ENCODE measurements at regions not wholly inside any gene's neighbourhood (a gene's known extent, or its start where the extent isn't known, plus 50 kb on each side); places are given as distances from the start of the nearest gene placed in this dataset.

- Histone ChIP-seq H3K4me2 (no peak overlapping the region), H3K79me2 (ENCODE audit: low read depth) (no peaks in the 10 kb centered on the region), H3K9me2 (ENCODE audit: insufficient read depth) (no peaks in the 10 kb centered on the region), H3K27me3 (ENCODE audit: insufficient read depth, low read depth) (no peaks in the 10 kb centered on the region), H3K4me3 (no peak overlapping the region), H2AFZ (no peak overlapping the region), H3F3A (ENCODE audit: insufficient read depth, low read depth) (no peaks in the 10 kb centered on the region), H4K20me1 (ENCODE audit: insufficient read depth) (no peaks in the 10 kb centered on the region), H3K36me3 (ENCODE audit: low read depth) (no peaks in the 10 kb centered on the region), H3K9me3 (ENCODE audit: insufficient read depth, low read depth) (no peaks in the 10 kb centered on the region), H3K4me1 (replicated peaks; ENCODE audit: insufficient read depth) (no peaks in the 10 kb centered on the region), H3K27ac (no peak overlapping the region)
- ChIA-PET CTCF (no interaction called here), POLR2A (ENCODE audit: unreplicated experiment) (no interaction called here)
- no TSS peak for BruUV-seq (replicated peaks)
- intact Hi-C loops (cut with micrococcal nuclease; ENCODE audit: unreplicated experiment), result no loop called here
- DNase-seq, result no peak
- TF ChIP-seq, protein P1, sequence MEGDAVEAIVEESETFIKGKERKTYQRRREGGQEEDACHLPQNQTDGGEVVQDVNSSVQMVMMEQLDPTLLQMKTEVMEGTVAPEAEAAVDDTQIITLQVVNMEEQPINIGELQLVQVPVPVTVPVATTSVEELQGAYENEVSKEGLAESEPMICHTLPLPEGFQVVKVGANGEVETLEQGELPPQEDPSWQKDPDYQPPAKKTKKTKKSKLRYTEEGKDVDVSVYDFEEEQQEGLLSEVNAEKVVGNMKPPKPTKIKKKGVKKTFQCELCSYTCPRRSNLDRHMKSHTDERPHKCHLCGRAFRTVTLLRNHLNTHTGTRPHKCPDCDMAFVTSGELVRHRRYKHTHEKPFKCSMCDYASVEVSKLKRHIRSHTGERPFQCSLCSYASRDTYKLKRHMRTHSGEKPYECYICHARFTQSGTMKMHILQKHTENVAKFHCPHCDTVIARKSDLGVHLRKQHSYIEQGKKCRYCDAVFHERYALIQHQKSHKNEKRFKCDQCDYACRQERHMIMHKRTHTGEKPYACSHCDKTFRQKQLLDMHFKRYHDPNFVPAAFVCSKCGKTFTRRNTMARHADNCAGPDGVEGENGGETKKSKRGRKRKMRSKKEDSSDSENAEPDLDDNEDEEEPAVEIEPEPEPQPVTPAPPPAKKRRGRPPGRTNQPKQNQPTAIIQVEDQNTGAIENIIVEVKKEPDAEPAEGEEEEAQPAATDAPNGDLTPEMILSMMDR (conservative IDR thresholded peaks at IDR 0.05), result no peak
- TF ChIP-seq EZH2 (IDR thresholded peaks at IDR 0.05; ENCODE audit: low read depth), result no peak
These were observed 162.5 kb upstream of the CELF2 start for GRCh38 chr10:10855151-10855581.

DNA sequence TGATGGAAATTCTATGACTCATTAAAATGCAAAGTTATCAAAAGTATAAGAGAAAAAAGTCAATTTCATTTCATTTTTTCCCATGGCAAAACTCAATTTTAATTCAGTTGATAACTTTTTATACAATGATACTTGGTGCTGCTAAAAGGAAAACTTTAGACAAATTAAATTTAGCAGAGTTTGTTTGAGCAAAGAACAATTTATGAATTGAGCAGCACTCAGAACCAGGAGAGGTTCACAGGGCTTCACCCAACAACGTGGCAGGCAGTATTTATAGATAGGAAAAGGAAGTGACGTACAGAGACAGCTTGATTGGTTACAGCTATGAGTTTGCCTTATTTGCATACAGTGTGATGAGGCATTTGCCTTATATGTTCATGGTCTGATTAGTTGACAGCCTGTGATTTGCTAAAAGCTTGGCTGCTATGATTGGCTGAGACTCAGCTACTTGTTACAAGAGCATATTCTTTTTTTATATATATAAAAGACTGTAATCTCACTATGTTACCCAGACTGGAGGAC is 157.2 kb upstream of the CELF2 start:
- Histone ChIP-seq H3K27ac (no peak overlapping the region), H3K27me3 (ENCODE audit: insufficient read depth, low read depth) (no peaks in the 10 kb centered on the region), H3K4me1 (replicated peaks; ENCODE audit: insufficient read depth) (no peaks in the 10 kb centered on the region), H3K36me3 (ENCODE audit: low read depth) (no peaks in the 10 kb centered on the region), H3K4me2 (no peak overlapping the region), H3K9me2 (ENCODE audit: insufficient read depth) (no peaks in the 10 kb centered on the region), H3K9me3 (ENCODE audit: insufficient read depth, low read depth) (no peaks in the 10 kb centered on the region), H3F3A (ENCODE audit: insufficient read depth, low read depth) (no peaks in the 10 kb centered on the region), H3K79me2 (ENCODE audit: low read depth) (no peaks in the 10 kb centered on the region), H3K4me3 (no peak overlapping the region), H4K20me1 (ENCODE audit: insufficient read depth) (no peaks in the 10 kb centered on the region), H2AFZ (no peak overlapping the region)
- ChIA-PET POLR2A (ENCODE audit: unreplicated experiment) (no interaction called here), CTCF (no interaction called here)
- intact Hi-C loops (cut with micrococcal nuclease; ENCODE audit: unreplicated experiment), result no loop called here
- TF ChIP-seq EZH2 (IDR thresholded peaks at IDR 0.05; ENCODE audit: low read depth), result no peak
- TF ChIP-seq, protein P1 (conservative IDR thresholded peaks at IDR 0.05), result no peak
- no peak for DNase-seq
- BruUV-seq (replicated peaks), result no TSS peak

- Histone ChIP-seq H3K27me3 (ENCODE audit: insufficient read depth, low read depth) (no peaks in the 10 kb centered on the region), H3K4me2 (no peak overlapping the region), H2AFZ (no peak overlapping the region), H3K27ac (no peak overlapping the region), H3F3A (ENCODE audit: insufficient read depth, low read depth) (no peaks in the 10 kb centered on the region), H3K4me3 (no peak overlapping the region), H3K36me3 (ENCODE audit: low read depth) (no peaks in the 10 kb centered on the region), H3K79me2 (ENCODE audit: low read depth) (no peaks in the 10 kb centered on the region), H3K9me2 (ENCODE audit: insufficient read depth) (no peaks in the 10 kb centered on the region), H3K4me1 (replicated peaks; ENCODE audit: insufficient read depth) (no peaks in the 10 kb centered on the region), H4K20me1 (ENCODE audit: insufficient read depth) (no peaks in the 10 kb centered on the region), H3K9me3 (ENCODE audit: insufficient read depth, low read depth) (no peaks in the 10 kb centered on the region)
- POLR2A ChIA-PET (ENCODE audit: unreplicated experiment), result no interaction called here
- intact Hi-C loops (cut with micrococcal nuclease; ENCODE audit: unreplicated experiment), result no loop called here
- TF ChIP-seq, protein P1 (conservative IDR thresholded peaks at IDR 0.05), result no peak
- TF ChIP-seq EZH2 (IDR thresholded peaks at IDR 0.05; ENCODE audit: low read depth), result no peak
- CTCF ChIA-PET, result no interaction called here
- no peak for DNase-seq
- no TSS peak for BruUV-seq (replicated peaks)
These were observed 152.4 kb upstream of the CELF2 start for GRCh38 chr10:10865303-10865702.
